ENCODE measurements at regions not wholly inside any gene's neighbourhood (a gene's known extent, or its start where the extent isn't known, plus 50 kb on each side); places are given as distances from the start of the nearest gene placed in this dataset.

GRCh38 chr7:46551603-46552002, 630.5 kb upstream of the IGFBP3 start:
- intact Hi-C loops (cut with DNase I; ENCODE audit: low total_unique reads): no loop called here
- in situ Hi-C loops (cut with MboI; ENCODE audit: low sequenced_read_pairs in 4 of 4): no loop called here
- no peaks in the 10 kb centered on the region for H3K27me3 ChIP-seq
- no peak overlapping the region for H3K4me3 ChIP-seq
- TF ChIP-seq CTCF (IDR thresholded peaks at IDR 0.05 in 4 of 5, conservative IDR thresholded peaks at IDR 0.05 in 1 of 5): no peak
- no peak for TF ChIP-seq POLR2A (IDR thresholded peaks at IDR 0.05)
- H3K36me3 ChIP-seq: no peaks in the 10 kb centered on the region
- ATAC-seq (no peak), DNase-seq (no peak)
- H3K9me3 ChIP-seq: no peaks in the 10 kb centered on the region
- no peaks in the 10 kb centered on the region for H3K4me1 ChIP-seq
- H3K27ac ChIP-seq: no peak overlapping the region

- in situ Hi-C loops (cut with MboI; ENCODE audit: low sequenced_read_pairs in 4 of 4): no loop called here
- TF ChIP-seq POLR2A (IDR thresholded peaks at IDR 0.05): no peak
- no peak for TF ChIP-seq CTCF (IDR thresholded peaks at IDR 0.05 in 4 of 5, conservative IDR thresholded peaks at IDR 0.05 in 1 of 5)
- Histone ChIP-seq H3K4me3 (no peak overlapping the region), H3K36me3 (no peaks in the 10 kb centered on the region), H3K27ac (no peak overlapping the region), H3K27me3 (no peaks in the 10 kb centered on the region), H3K9me3 (no peaks in the 10 kb centered on the region), H3K4me1 (no peaks in the 10 kb centered on the region)
- DNase-seq (no peak), ATAC-seq (no peak)
- intact Hi-C loops (cut with DNase I; ENCODE audit: low total_unique reads): no loop called here
These were observed 629.8 kb upstream of the IGFBP3 start for GRCh38 chr7:46550864-46551263.

- no peaks in the 10 kb centered on the region for H3K27me3 ChIP-seq
- DNase-seq (no peak), ATAC-seq (no peak)
- H3K9me3 ChIP-seq: no peaks in the 10 kb centered on the region
- intact Hi-C loops (cut with DNase I; ENCODE audit: low total_unique reads): no loop called here
- H3K4me3 ChIP-seq: no peak overlapping the region
- no peak for TF ChIP-seq POLR2A (IDR thresholded peaks at IDR 0.05)
- TF ChIP-seq CTCF (IDR thresholded peaks at IDR 0.05 in 4 of 5, conservative IDR thresholded peaks at IDR 0.05 in 1 of 5): no peak
- no peaks in the 10 kb centered on the region for H3K4me1 ChIP-seq
- H3K27ac ChIP-seq: no peak overlapping the region
- in situ Hi-C loops (cut with MboI; ENCODE audit: low sequenced_read_pairs in 4 of 4): no loop called here
- no peaks in the 10 kb centered on the region for H3K36me3 ChIP-seq
These were observed 629.0 kb upstream of the IGFBP3 start for GRCh38 chr7:46549892-46550639.

- in situ Hi-C loops (cut with MboI; ENCODE audit: low sequenced_read_pairs in 4 of 4) (no loop called here), intact Hi-C loops (cut with DNase I; ENCODE audit: low total_unique reads) (no loop called here)
- no peak for ATAC-seq
- no peak overlapping the region for H3K27ac ChIP-seq
- H3K4me3 ChIP-seq: no peak overlapping the region
- TF ChIP-seq CTCF (IDR thresholded peaks at IDR 0.05 in 4 of 5, conservative IDR thresholded peaks at IDR 0.05 in 1 of 5) (no peak), POLR2A (IDR thresholded peaks at IDR 0.05) (no peak)
- H3K27me3 ChIP-seq: no peaks in the 10 kb centered on the region
- no peaks in the 10 kb centered on the region for H3K9me3 ChIP-seq
- no peak for DNase-seq
- no peaks in the 10 kb centered on the region for H3K4me1 ChIP-seq
- H3K36me3 ChIP-seq: no peaks in the 10 kb centered on the region
These were observed 628.3 kb upstream of the IGFBP3 start for GRCh38 chr7:46549347-46549746.

- ATAC-seq (no peak), DNase-seq (no peak)
- Histone ChIP-seq H3K9me3 (no peaks in the 10 kb centered on the region), H3K27ac (no peak overlapping the region), H3K4me3 (no peak overlapping the region), H3K36me3 (no peaks in the 10 kb centered on the region), H3K4me1 (no peaks in the 10 kb centered on the region), H3K27me3 (no peaks in the 10 kb centered on the region)
- in situ Hi-C loops (cut with MboI; ENCODE audit: low sequenced_read_pairs in 4 of 4): no loop called here
- intact Hi-C loops (cut with DNase I; ENCODE audit: low total_unique reads): no loop called here
- TF ChIP-seq POLR2A (IDR thresholded peaks at IDR 0.05) (no peak), CTCF (IDR thresholded peaks at IDR 0.05 in 4 of 5, conservative IDR thresholded peaks at IDR 0.05 in 1 of 5) (no peak)
These were observed 626.0 kb upstream of the IGFBP3 start for GRCh38 chr7:46547044-46547443.
